ENCODE measurements at regions not wholly inside any gene's neighbourhood (a gene's known extent, or its start where the extent isn't known, plus 50 kb on each side); places are given as distances from the start of the nearest gene placed in this dataset.
"Not testable (repeated sequence)": the region's sequence is repeated elsewhere in the genome, so short reads cannot be mapped to it uniquely, and the experiment has no call there.

DNA sequence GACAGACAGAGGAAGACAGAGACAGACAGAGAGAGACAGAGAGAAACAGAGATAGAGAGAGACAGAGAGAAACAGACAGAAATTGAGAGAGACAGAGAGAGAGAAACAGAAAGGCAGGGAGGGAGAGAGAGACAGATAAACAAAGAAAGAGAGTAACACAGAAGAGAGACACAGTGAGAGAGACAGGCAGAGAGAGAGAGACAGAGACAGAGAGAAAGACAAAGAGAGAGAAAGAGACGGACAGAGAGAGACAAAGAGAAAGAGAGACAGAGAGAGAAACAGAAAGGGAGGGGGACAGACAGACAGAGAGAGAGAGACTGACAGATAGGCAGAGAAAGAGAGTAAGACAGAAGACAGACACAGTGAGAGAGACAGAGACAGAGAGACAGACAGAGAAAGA is 108.5 kb upstream of the ANKRD30BL start:
- H3K27ac ChIP-seq: no peak overlapping the region
- WGBS, 2 donors (ENCODE audit: low coverage in 1 of 2): 67 to 85% methylated on average over 1 of the region's 1 CpG
- DNase-seq: no peak
- H3K4me3 ChIP-seq: no peak overlapping the region
- intact Hi-C loops (cut with DNase I; ENCODE audit: low total_unique reads) (no loop called here), in situ Hi-C loops (cut with MboI; ENCODE audit: low pct_ligation_motif_present in 1 of 4, low pct_unique_long_range_greater_than_20kb in 1 of 4, low sequenced_read_pairs in 3 of 4) (loop anchor here in 1 of 4 donors (25.0 kb wide), 1 partner anchor 892 kb away; no protein-coding TSS in a partner anchor)
- H3K9me3 ChIP-seq: no peaks in the 10 kb centered on the region
- no peaks in the 10 kb centered on the region for H3K27me3 ChIP-seq
- no peaks in the 10 kb centered on the region for H3K36me3 ChIP-seq
- TF ChIP-seq POLR2A (IDR thresholded peaks at IDR 0.05) (no peak), POLR2AphosphoS5 (IDR thresholded peaks at IDR 0.05) (no peak), CTCF (IDR thresholded peaks at IDR 0.05) (no peak), EP300 (IDR thresholded peaks at IDR 0.05; ENCODE audit: low read depth) (no peak)
- peaks cover 0 to 13% (median 4%) of the 10 kb centered on the region in 4 donors for H3K4me1 ChIP-seq

DNA sequence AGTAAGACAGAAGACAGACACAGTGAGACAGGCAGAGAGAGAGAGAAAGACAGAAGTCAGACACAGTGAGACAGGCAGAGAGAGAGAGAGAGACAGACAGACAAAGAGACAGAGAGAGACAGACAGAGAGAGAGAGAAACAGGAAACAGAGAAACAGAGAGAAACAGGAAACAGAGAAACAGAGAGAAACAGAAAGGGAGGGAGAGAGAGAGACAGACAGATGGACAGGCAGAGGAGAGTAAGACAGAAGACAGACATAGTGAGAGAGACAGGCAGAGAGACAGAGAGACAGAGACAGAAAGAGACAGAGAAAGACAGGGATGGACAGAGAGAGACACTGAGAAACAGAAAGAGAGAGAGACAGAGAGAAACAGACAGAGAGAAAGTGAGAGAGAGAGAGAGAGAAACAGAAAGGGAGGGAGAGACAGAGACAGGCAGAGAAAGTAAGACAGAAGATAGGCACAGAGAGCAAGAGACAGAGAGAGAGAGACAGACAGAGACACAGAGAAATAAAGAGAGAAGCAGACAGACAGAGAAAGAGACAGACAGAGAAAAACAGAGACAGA is 109.3 kb upstream of the ANKRD30BL start:
- H3K27ac ChIP-seq: no peak overlapping the region
- no peak for DNase-seq
- H3K36me3 ChIP-seq: no peaks in the 10 kb centered on the region
- peaks cover 0 to 13% (median 4%) of the 10 kb centered on the region in 4 donors for H3K4me1 ChIP-seq
- TF ChIP-seq CTCF (IDR thresholded peaks at IDR 0.05): no peak
- no peak for TF ChIP-seq POLR2A (IDR thresholded peaks at IDR 0.05)
- no peak for TF ChIP-seq POLR2AphosphoS5 (IDR thresholded peaks at IDR 0.05)
- TF ChIP-seq EP300 (IDR thresholded peaks at IDR 0.05; ENCODE audit: low read depth): no peak
- intact Hi-C loops (cut with DNase I; ENCODE audit: low total_unique reads): no loop called here
- no peak overlapping the region for H3K4me3 ChIP-seq
- H3K9me3 ChIP-seq: no peaks in the 10 kb centered on the region
- in situ Hi-C loops (cut with MboI; ENCODE audit: low pct_ligation_motif_present in 1 of 4, low pct_unique_long_range_greater_than_20kb in 1 of 4, low sequenced_read_pairs in 3 of 4): loop anchor here in 1 of 4 donors (25.0 kb wide), 1 partner anchor 891 kb away; no protein-coding TSS in a partner anchor
- H3K27me3 ChIP-seq: no peaks in the 10 kb centered on the region

DNA sequence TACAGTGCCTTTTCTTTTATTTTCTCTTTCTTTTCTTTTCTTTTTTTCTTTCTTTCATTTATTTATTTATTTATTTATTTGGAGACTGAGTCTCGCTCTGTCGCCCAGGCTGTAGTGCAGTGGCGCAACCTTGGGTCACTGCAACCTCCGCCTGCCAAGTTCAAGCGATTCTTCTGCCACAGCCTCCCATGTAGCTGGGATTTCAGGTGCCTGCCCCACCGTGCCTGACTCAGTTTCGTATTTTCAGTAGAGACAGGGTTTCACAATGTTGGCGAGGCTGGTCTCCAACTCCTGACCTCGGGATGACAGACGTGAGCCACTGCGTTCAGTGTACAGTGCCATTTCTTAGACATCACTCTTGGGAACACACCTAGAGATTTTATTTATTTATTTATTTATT is 110.0 kb upstream of the ANKRD30BL start:
- WGBS, 2 donors (ENCODE audit: low coverage in 1 of 2): 60 to 90% methylated on average over 1 to 10 of the region's 11 CpGs
- H3K36me3 ChIP-seq; DNase-seq; H3K27me3 ChIP-seq; intact Hi-C loops (cut with DNase I; ENCODE audit: low total_unique reads); H3K27ac ChIP-seq; H3K4me3 ChIP-seq; H3K9me3 ChIP-seq: not testable (repeated sequence)
- H3K4me1 ChIP-seq: peaks cover 0 to 13% (median 4%) of the 10 kb centered on the region in 4 donors
- in situ Hi-C loops (cut with MboI; ENCODE audit: low pct_ligation_motif_present in 1 of 4, low pct_unique_long_range_greater_than_20kb in 1 of 4, low sequenced_read_pairs in 3 of 4): loop anchor here in 1 of 4 donors (25.0 kb wide), 1 partner anchor 891 kb away; no protein-coding TSS in a partner anchor

DNA sequence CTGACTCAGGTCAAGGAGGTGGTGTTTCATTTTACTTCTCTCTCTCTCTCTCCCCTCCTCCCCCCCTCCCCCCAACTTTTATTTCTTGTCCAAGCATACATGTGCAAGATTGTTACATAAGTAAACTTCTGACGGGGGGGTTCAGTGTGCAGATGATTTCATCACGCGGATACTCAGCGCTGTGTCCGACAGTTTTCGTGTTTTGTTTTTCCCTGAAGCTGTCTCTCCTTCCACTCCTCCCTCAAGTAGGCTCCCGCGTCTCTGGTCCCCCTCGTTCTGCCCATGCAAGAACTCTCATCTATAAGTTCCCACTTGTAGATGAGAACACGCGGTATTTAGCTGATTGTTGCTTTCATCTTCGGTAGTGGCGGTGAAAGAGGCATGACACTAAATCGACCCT is 111.0 kb upstream of the ANKRD30BL start:
- Histone ChIP-seq H3K4me3 (no peak overlapping the region), H3K27me3 (no peaks in the 10 kb centered on the region), H3K4me1 (peaks cover 0 to 7% (median 3%) of the 10 kb centered on the region in 4 donors), H3K9me3 (no peaks in the 10 kb centered on the region), H3K36me3 (no peaks in the 10 kb centered on the region), H3K27ac (no peak overlapping the region)
- no peak for TF ChIP-seq POLR2A (IDR thresholded peaks at IDR 0.05)
- TF ChIP-seq EP300 (IDR thresholded peaks at IDR 0.05; ENCODE audit: low read depth): no peak
- TF ChIP-seq POLR2AphosphoS5 (IDR thresholded peaks at IDR 0.05): no peak
- TF ChIP-seq CTCF (IDR thresholded peaks at IDR 0.05): no peak
- WGBS, 2 donors (ENCODE audit: low coverage in 1 of 2): 85 to 91% methylated on average over 13 to 14 of the region's 14 CpGs
- DNase-seq: no peak
- in situ Hi-C loops (cut with MboI; ENCODE audit: low pct_ligation_motif_present in 1 of 4, low pct_unique_long_range_greater_than_20kb in 1 of 4, low sequenced_read_pairs in 3 of 4): loop anchor here in 1 of 4 donors (25.0 kb wide), 1 partner anchor 890 kb away; no protein-coding TSS in a partner anchor
- intact Hi-C loops (cut with DNase I; ENCODE audit: low total_unique reads): no loop called here

DNA sequence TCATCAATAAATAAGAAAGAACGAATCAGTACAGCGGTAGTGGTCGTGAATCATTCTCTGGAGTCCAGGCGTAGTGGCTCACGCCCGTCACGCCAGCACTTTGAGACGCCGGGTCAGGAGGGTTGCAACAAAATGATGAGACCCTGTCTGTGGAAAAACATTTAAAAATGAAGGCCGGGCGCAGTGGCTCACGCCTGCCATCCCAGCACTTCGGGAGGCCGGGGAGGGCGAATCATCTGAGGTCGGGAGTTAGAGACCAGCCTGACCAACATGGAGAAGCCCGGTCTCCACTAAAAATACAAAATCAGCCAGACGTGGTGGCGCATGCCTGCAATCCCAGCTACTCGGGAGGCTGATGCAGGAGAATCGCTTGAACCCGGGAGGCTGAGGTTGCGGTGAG is 111.8 kb upstream of the ANKRD30BL start:
- H3K27ac ChIP-seq; DNase-seq; H3K4me1 ChIP-seq; H3K27me3 ChIP-seq; H3K9me3 ChIP-seq; H3K4me3 ChIP-seq; H3K36me3 ChIP-seq; intact Hi-C loops (cut with DNase I; ENCODE audit: low total_unique reads): not testable (repeated sequence)
- 94% methylated on average over 23 of the region's 23 CpGs; no CpG with 5 or more reads in 1 of the 2 donors for WGBS, 2 donors (ENCODE audit: low coverage in 1 of 2)
- in situ Hi-C loops (cut with MboI; ENCODE audit: low pct_ligation_motif_present in 1 of 4, low pct_unique_long_range_greater_than_20kb in 1 of 4, low sequenced_read_pairs in 3 of 4): loop anchor here in 1 of 4 donors (25.0 kb wide), 1 partner anchor 889 kb away; no protein-coding TSS in a partner anchor

All from transverse colon (tissue), 4 donors.